WTC11 (cell line): ENCODE measurements at regions not wholly inside any gene's neighbourhood (a gene's known extent, or its start where the extent isn't known, plus 50 kb on each side); places are given as distances from the start of the nearest gene placed in this dataset.

Experiments
- ATAC-seq: fragments of 200-7000 bp; cut with Tn5 transposase; 2 replicates; pipeline ENCODE4 v1.10.0; 2021; ENCODE audit warnings: mild to moderate bottlenecking, moderate library complexity
- CTCF ChIA-PET: fragments of 300-600 bp; sonication (Branson Sonifier 250); formaldehyde crosslinking; loops from one replicate; lab custom pipeline; 2021; ENCODE audit warnings: antibody characterized with exemption; lab: Charles Lee
- POLR2A ChIA-PET: fragments of 350-600 bp; sonication (Branson Sonifier 250); formaldehyde crosslinking; loops from one replicate; lab custom pipeline; 2021; ENCODE audit warnings: antibody characterized with exemption; lab: Charles Lee
- DNase-seq: peaks from one replicate; pipeline ENCODE4 v3.0.0; 2021; ENCODE audit warnings: low spot score
- H3K27ac Mint-ChIP-seq: 2 replicates; pipeline ENCODE4 v1.8.0; 2021; ENCODE audit warnings: mixed read lengths
- H3K27me3 Mint-ChIP-seq: 2 replicates; pipeline ENCODE4 v1.8.0; 2021; ENCODE audit warnings: low read depth, mild to moderate bottlenecking, moderate library complexity, mixed read lengths
- H3K36me3 Mint-ChIP-seq: 2 replicates; pipeline ENCODE4 v1.8.0; 2021; ENCODE audit warnings: mixed read lengths
- H3K4me1 Mint-ChIP-seq: 2 replicates; pipeline ENCODE4 v1.8.0; 2022; ENCODE audit warnings: mixed read lengths
- H3K4me3 Mint-ChIP-seq: 2 replicates; pipeline ENCODE4 v1.8.0; 2021; ENCODE audit warnings: mild to moderate bottlenecking, moderate library complexity, mixed read lengths
- H3K9me3 Mint-ChIP-seq: 2 replicates; pipeline ENCODE4 v1.8.0; 2021; ENCODE audit warnings: mixed read lengths
- ATF6 ChIP-seq: sonication (generic); formaldehyde crosslinking; IDR thresholded peaks from 2 replicates; pipeline ENCODE4 v1.8.1; 2023; ENCODE audit warnings: mild to moderate bottlenecking, missing genetic modification reagents
- CREB1 ChIP-seq: sonication (generic); formaldehyde crosslinking; IDR thresholded peaks from 2 replicates; pipeline ENCODE4 v1.8.0; 2023; ENCODE audit warnings: mild to moderate bottlenecking, missing genetic modification reagents
- E2F5 ChIP-seq: sonication (generic); formaldehyde crosslinking; IDR thresholded peaks from 2 replicates; pipeline ENCODE4 v1.8.1; 2022; ENCODE audit warnings: mild to moderate bottlenecking, moderate library complexity, missing genetic modification reagents
- EMX1 ChIP-seq: fragments of 250-450 bp; sonication (Bioruptor Pico); IDR thresholded peaks from 2 replicates; pipeline ENCODE4 v1.8.0; 2021; ENCODE audit warnings: mild to moderate bottlenecking
- ERG ChIP-seq: fragments of 250-450 bp; sonication (Bioruptor Pico); IDR thresholded peaks from 2 replicates; pipeline ENCODE4 v1.8.0; 2021; ENCODE audit warnings: mild to moderate bottlenecking
- FOXK1 ChIP-seq: sonication (generic); formaldehyde crosslinking; IDR thresholded peaks from 2 replicates; pipeline ENCODE4 v1.8.0; 2022; ENCODE audit warnings: mild to moderate bottlenecking, moderate library complexity, missing genetic modification reagents
- FOXP1 ChIP-seq: sonication (generic); formaldehyde crosslinking; IDR thresholded peaks from 2 replicates; pipeline ENCODE4 v1.8.0; 2022; ENCODE audit warnings: missing genetic modification reagents, mild to moderate bottlenecking, moderate library complexity, borderline replicate concordance
- HMGXB4 ChIP-seq: sonication (generic); formaldehyde crosslinking; IDR thresholded peaks from 2 replicates; pipeline ENCODE4 v1.8.1; 2023; ENCODE audit warnings: mild to moderate bottlenecking, moderate library complexity, missing genetic modification reagents
- IRF2 ChIP-seq: sonication (generic); formaldehyde crosslinking; IDR thresholded peaks from 2 replicates; pipeline ENCODE4 v1.8.0; 2022; ENCODE audit warnings: low read depth, missing genetic modification reagents, borderline replicate concordance
- MAX ChIP-seq: sonication (generic); formaldehyde crosslinking; IDR thresholded peaks from 2 replicates; pipeline ENCODE4 v1.8.0; 2022; ENCODE audit warnings: mild to moderate bottlenecking, missing genetic modification reagents
- MYBL2 ChIP-seq: sonication (generic); formaldehyde crosslinking; IDR thresholded peaks from 2 replicates; pipeline ENCODE4 v1.8.1; 2023; ENCODE audit warnings: mild to moderate bottlenecking, moderate library complexity, missing genetic modification reagents
- NFE2L1 ChIP-seq: sonication (generic); formaldehyde crosslinking; IDR thresholded peaks from 2 replicates; pipeline ENCODE4 v1.8.1; 2023; ENCODE audit warnings: missing genetic modification reagents
- OVOL2 ChIP-seq: fragments of 250-450 bp; sonication (Bioruptor Pico); IDR thresholded peaks from 2 replicates; pipeline ENCODE4 v1.9.0; 2021; ENCODE audit warnings: mild to moderate bottlenecking, borderline replicate concordance
- RELA ChIP-seq: sonication (generic); formaldehyde crosslinking; IDR thresholded peaks from 2 replicates; pipeline ENCODE4 v1.8.1; 2022; ENCODE audit warnings: missing genetic modification reagents, mild to moderate bottlenecking, borderline replicate concordance
- SMAD4 ChIP-seq: sonication (generic); formaldehyde crosslinking; IDR thresholded peaks from 2 replicates; pipeline ENCODE4 v1.8.0; 2022; ENCODE audit warnings: mild to moderate bottlenecking, missing genetic modification reagents
- SOX15 ChIP-seq: fragments of 250-450 bp; sonication (Bioruptor Pico); IDR thresholded peaks from 2 replicates; pipeline ENCODE4 v1.9.0; 2021; ENCODE audit warnings: mild to moderate bottlenecking
- SP1 ChIP-seq: sonication (generic); formaldehyde crosslinking; conservative IDR thresholded peaks from 2 replicates; pipeline ENCODE4 v1.8.1; 2022; ENCODE audit warnings: missing genetic modification reagents
- TCF7 ChIP-seq: sonication (generic); formaldehyde crosslinking; IDR thresholded peaks from 2 replicates; pipeline ENCODE4 v1.8.0; 2022; ENCODE audit warnings: mild to moderate bottlenecking, low read depth, missing genetic modification reagents, moderate library complexity
- ZNF232 ChIP-seq: sonication (generic); formaldehyde crosslinking; IDR thresholded peaks from 2 replicates; pipeline ENCODE4 v1.8.0; 2022; ENCODE audit warnings: mild to moderate bottlenecking, missing genetic modification reagents
- ZNF396 ChIP-seq: fragments of 250-450 bp; sonication (Bioruptor Pico); IDR thresholded peaks from 2 replicates; pipeline ENCODE4 v1.8.0; 2021; ENCODE audit warnings: mild to moderate bottlenecking, moderate library complexity, borderline replicate concordance
- ZNF423 ChIP-seq: fragments of 250-450 bp; sonication (Bioruptor Pico); IDR thresholded peaks from 2 replicates; pipeline ENCODE4 v2.1.2; 2022; ENCODE audit warnings: mild to moderate bottlenecking, moderate library complexity
- TF ChIP-seq, protein P1 (sequence below): fragments of 250-450 bp; sonication (Bioruptor Pico); conservative IDR thresholded peaks from 2 replicates; pipeline ENCODE4 v1.9.0; 2021; ENCODE audit warnings: mild to moderate bottlenecking
- TF ChIP-seq, protein P2 (sequence below): sonication (generic); formaldehyde crosslinking; IDR thresholded peaks from 2 replicates; pipeline ENCODE4 v1.8.1; 2022; ENCODE audit warnings: low read depth, missing genetic modification reagents, borderline replicate concordance
- TF ChIP-seq, protein P3 (sequence below): sonication (generic); formaldehyde crosslinking; IDR thresholded peaks from 2 replicates; pipeline ENCODE4 v1.8.1; 2023; ENCODE audit warnings: mild to moderate bottlenecking, missing genetic modification reagents, moderate library complexity
- TF ChIP-seq, protein P4 (sequence below): fragments of 250-450 bp; sonication (Bioruptor Pico); IDR thresholded peaks from 2 replicates; pipeline ENCODE4 v1.9.0; 2021; ENCODE audit warnings: mild to moderate bottlenecking

DNA sequence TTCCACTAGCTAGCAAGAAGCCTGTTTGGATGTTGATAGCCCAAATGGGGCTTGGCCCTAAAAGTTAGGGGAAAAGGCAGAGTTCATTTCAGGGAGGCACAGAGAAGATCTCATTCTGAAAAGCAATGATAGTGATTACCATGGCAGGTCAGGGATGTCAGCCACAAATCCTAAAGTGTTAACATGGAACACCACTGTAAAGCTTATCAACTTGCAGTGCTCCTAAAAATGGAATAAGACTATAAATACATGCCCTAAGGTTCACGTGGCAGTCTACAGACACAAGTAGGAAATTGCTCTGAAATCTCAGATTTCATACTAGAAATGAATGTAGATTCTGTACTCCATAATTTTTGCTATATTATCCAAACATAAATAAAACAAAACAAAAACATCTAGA, 280.0 kb upstream of the E2F7 start:
- DNase-seq, result no peak
- no peaks in the 10 kb centered on the region for H3K36me3 Mint-ChIP-seq
- ATAC-seq, result no peak
- ChIA-PET CTCF (no interaction called here), POLR2A (no interaction called here)
- H3K27ac Mint-ChIP-seq, result no peak overlapping the region
- peaks cover 3% of the 10 kb centered on the region for H3K9me3 Mint-ChIP-seq
- H3K27me3 Mint-ChIP-seq, result no peaks in the 10 kb centered on the region
- H3K4me3 Mint-ChIP-seq, result no peak overlapping the region
- TF ChIP-seq ERG (CRISPR knock-in tag), result no peak
- no peak for TF ChIP-seq CREB1
- no peak for TF ChIP-seq OVOL2 (CRISPR knock-in tag)
- no peak for TF ChIP-seq RELA (CRISPR knock-in tag)
- TF ChIP-seq SMAD4 (CRISPR knock-in tag), result no peak
- TF ChIP-seq, protein P1, sequence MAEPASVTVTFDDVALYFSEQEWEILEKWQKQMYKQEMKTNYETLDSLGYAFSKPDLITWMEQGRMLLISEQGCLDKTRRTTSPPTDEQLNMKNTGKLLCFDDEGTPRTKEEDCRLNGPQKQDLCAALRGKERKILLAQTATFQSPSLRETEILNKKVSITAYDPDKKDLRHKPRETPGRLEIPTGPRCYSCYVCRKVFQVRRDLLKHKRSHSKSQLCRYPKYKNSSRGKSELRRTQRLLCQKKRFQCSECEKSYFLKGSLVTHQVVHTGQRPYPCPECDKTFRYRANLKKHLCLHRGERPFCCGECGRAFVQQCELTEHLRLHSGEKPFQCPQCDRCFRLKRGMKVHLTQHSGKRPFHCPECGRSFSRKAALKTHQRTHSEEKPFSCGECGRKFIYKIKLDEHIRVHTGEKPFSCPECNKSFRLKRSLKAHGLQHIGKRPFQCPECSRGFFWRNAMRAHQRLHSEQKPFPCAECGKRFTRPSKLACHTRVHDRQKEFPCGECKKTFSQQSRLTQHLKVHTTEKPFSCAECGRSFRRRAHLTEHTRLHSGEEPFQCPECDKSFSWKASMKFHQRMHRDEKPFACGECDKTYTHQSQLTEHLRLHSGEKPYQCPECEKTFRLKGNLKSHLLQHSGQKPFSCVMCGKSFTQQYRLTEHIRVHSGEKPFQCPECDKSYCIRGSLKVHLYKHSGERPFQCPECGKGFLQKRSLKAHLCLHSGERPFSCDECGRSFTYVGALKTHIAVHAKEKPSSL, result no peak
- no peak for TF ChIP-seq ZNF232 (CRISPR knock-in tag)
- TF ChIP-seq TCF7, result no peak
- no peak for TF ChIP-seq ZNF423 (CRISPR knock-in tag)
- H3K4me1 Mint-ChIP-seq, result peaks cover 13% of the 10 kb centered on the region

DNA sequence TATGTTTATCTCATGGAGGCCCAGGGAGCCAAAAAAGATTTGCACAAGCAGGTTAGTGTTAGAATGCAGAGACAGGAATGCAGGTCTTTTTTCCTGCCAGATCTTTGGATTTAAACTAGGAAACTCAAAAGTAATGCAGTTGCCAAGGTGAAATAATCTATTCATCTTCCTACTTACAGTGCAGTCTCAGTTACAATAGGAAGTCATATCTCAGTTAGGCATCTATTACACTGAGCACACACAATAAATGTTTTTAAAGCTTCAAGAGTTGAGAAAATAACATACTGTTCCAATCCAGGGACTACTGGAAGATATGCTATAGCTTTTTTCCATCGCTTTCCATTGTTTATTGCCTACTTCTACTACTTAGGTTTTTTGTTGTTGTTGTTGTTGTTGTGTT, 279.3 kb upstream of the E2F7 start:
- DNase-seq, result no peak
- no peak for ATAC-seq
- Mint-ChIP-seq H3K36me3 (no peaks in the 10 kb centered on the region), H3K27me3 (no peaks in the 10 kb centered on the region), H3K4me3 (no peak overlapping the region), H3K27ac (no peak overlapping the region), H3K9me3 (peaks cover 3% of the 10 kb centered on the region), H3K4me1 (peaks cover 8% of the 10 kb centered on the region; the same call in 1 of the 2 replicates)
- ChIA-PET POLR2A (no interaction called here), CTCF (no interaction called here)
- no peak for TF ChIP-seq MAX (CRISPR knock-in tag)
- no peak for TF ChIP-seq FOXP1 (CRISPR knock-in tag)
- TF ChIP-seq ZNF396 (CRISPR knock-in tag), result no peak
- TF ChIP-seq, protein P2, sequence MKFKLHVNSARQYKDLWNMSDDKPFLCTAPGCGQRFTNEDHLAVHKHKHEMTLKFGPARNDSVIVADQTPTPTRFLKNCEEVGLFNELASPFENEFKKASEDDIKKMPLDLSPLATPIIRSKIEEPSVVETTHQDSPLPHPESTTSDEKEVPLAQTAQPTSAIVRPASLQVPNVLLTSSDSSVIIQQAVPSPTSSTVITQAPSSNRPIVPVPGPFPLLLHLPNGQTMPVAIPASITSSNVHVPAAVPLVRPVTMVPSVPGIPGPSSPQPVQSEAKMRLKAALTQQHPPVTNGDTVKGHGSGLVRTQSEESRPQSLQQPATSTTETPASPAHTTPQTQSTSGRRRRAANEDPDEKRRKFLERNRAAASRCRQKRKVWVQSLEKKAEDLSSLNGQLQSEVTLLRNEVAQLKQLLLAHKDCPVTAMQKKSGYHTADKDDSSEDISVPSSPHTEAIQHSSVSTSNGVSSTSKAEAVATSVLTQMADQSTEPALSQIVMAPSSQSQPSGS (CRISPR knock-in tag), result no peak
- TF ChIP-seq NFE2L1 (CRISPR knock-in tag), result no peak
- no peak for TF ChIP-seq OVOL2 (CRISPR knock-in tag)
- no peak for TF ChIP-seq MYBL2 (CRISPR knock-in tag)
- TF ChIP-seq SOX15, result no peak
- no peak for TF ChIP-seq SP1 (CRISPR knock-in tag)
- no peak for TF ChIP-seq FOXK1 (CRISPR knock-in tag)
- no peak for TF ChIP-seq ATF6
- no peak for TF ChIP-seq IRF2 (CRISPR knock-in tag)
- no peak for TF ChIP-seq E2F5 (CRISPR knock-in tag)
- no peak for TF ChIP-seq HMGXB4
- TF ChIP-seq, protein P3, sequence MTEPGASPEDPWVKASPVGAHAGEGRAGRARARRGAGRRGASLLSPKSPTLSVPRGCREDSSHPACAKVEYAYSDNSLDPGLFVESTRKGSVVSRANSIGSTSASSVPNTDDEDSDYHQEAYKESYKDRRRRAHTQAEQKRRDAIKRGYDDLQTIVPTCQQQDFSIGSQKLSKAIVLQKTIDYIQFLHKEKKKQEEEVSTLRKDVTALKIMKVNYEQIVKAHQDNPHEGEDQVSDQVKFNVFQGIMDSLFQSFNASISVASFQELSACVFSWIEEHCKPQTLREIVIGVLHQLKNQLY (CRISPR knock-in tag), result no peak
- TF ChIP-seq RELA (CRISPR knock-in tag), result no peak
- no peak for TF ChIP-seq ZNF232 (CRISPR knock-in tag)
- TF ChIP-seq EMX1 (CRISPR knock-in tag), result no peak
- TF ChIP-seq, protein P4, sequence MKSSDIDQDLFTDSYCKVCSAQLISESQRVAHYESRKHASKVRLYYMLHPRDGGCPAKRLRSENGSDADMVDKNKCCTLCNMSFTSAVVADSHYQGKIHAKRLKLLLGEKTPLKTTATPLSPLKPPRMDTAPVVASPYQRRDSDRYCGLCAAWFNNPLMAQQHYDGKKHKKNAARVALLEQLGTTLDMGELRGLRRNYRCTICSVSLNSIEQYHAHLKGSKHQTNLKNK (CRISPR knock-in tag), result no peak
